OCI-LY3 (cell line): ENCODE measurements at regions not wholly inside any gene's neighbourhood (a gene's known extent, or its start where the extent isn't known, plus 50 kb on each side); places are given as distances from the start of the nearest gene placed in this dataset.

Experiments used
- EZH2phosphoT487 ChIP-seq: fragments of 200-600 bp; shearing (Covaris generic); IDR thresholded peaks from 2 replicates; pipeline ENCODE4 v1.6.1; 2018; ENCODE audit warnings: antibody characterized with exemption, mixed run types, low read depth
- TF ChIP-seq, protein P1 (sequence below): fragments of 200-600, 300-600 bp; sonication (generic); IDR thresholded peaks from 2 replicates; pipeline ENCODE4 v1.5.1; 2014; ENCODE audit warnings: antibody characterized with exemption, low read length, low read depth

DNA sequence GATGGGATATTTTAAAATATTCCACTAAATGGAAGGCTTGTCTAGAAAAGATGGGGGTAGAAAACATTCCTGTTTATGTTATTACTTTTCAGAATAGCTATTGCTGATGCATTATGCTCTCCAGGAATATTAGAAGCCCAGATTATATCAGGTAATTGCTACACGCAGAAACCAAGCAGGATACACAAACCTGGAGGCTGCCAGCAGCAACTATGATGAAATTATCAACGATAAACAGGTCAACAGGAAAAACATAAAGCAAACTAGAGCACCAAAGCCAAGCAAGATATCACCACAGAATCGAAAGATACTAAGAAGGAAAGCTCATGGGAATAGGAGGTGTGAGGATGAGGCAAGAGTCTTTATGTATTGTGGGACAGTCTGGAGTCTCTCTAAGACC, 113.2 kb upstream of the SPATS2L start:
- no peak for TF ChIP-seq EZH2phosphoT487
- TF ChIP-seq, protein P1, sequence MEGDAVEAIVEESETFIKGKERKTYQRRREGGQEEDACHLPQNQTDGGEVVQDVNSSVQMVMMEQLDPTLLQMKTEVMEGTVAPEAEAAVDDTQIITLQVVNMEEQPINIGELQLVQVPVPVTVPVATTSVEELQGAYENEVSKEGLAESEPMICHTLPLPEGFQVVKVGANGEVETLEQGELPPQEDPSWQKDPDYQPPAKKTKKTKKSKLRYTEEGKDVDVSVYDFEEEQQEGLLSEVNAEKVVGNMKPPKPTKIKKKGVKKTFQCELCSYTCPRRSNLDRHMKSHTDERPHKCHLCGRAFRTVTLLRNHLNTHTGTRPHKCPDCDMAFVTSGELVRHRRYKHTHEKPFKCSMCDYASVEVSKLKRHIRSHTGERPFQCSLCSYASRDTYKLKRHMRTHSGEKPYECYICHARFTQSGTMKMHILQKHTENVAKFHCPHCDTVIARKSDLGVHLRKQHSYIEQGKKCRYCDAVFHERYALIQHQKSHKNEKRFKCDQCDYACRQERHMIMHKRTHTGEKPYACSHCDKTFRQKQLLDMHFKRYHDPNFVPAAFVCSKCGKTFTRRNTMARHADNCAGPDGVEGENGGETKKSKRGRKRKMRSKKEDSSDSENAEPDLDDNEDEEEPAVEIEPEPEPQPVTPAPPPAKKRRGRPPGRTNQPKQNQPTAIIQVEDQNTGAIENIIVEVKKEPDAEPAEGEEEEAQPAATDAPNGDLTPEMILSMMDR = no peak
